22Rv1 (cell line): ENCODE measurements at regions not wholly inside any gene's neighbourhood (a gene's known extent, or its start where the extent isn't known, plus 50 kb on each side); places are given as distances from the start of the nearest gene placed in this dataset.

Source experiments
- CTCF ChIP-seq: fragments of 450-650 bp; IDR thresholded peaks from 2 replicates; pipeline ENCODE4 v1.5.1; 2017; ENCODE audit warnings: mild to moderate bottlenecking
- ZFX ChIP-seq: fragments of 450-650 bp; IDR thresholded peaks from 2 replicates; pipeline ENCODE4 v1.6.1; 2017; ENCODE audit warnings: antibody characterized with exemption, borderline replicate concordance

GRCh38 chr7:156429514-156429913 lies 211.1 kb upstream of the RNF32 start:
- TF ChIP-seq CTCF: no peak
- TF ChIP-seq ZFX: no peak
